AG04450 (cell line): ENCODE measurements at regions not wholly inside any gene's neighbourhood (a gene's known extent, or its start where the extent isn't known, plus 50 kb on each side); places are given as distances from the start of the nearest gene placed in this dataset.
"Not testable (repeated sequence)": the region's sequence is repeated elsewhere in the genome, so short reads cannot be mapped to it uniquely, and the experiment has no call there.

Experiments used
- CTCF ChIA-PET: fragments of 300-600, 350-600 bp; formaldehyde crosslinking; extraction: SDS; loops from one replicate; lab custom pipeline; 2022; ENCODE audit warnings: antibody characterized with exemption, inconsistent platforms; lab: Charles Lee
- POLR2A ChIA-PET: fragments of 350-600 bp; formaldehyde crosslinking; extraction: SDS; loops from one replicate; lab custom pipeline; 2021; ENCODE audit warnings: antibody characterized with exemption, inconsistent platforms; lab: Yijun Ruan, JAX
- DNase-seq: peaks from one replicate; pipeline ENCODE4 v3.0.0-alpha.2; 2011; ENCODE audit warnings: low read depth, low spot score
- H3K27ac ChIP-seq: one replicate; pipeline ENCODE4 v1.5.1; 2012; ENCODE audit warnings: low read depth, low read length, control low read depth
- H3K27me3 ChIP-seq: one replicate; pipeline ENCODE4 v1.6.0; 2012; ENCODE audit warnings: low read length; ENCODE audit not compliant: control insufficient read depth, insufficient read depth
- H3K4me3 ChIP-seq: 2 replicates; pipeline ENCODE4 v1.5.1; 2011; ENCODE audit warnings: mild to moderate bottlenecking, low read depth, low read length, control low read depth
- H3K9me3 ChIP-seq: 2 replicates; pipeline ENCODE4 v1.5.1; 2012; ENCODE audit warnings: low read length; ENCODE audit not compliant: control insufficient read depth, insufficient read depth
- TF ChIP-seq, protein P1 (sequence below): IDR thresholded peaks from 2 replicates; pipeline ENCODE4 v1.5.1; 2011; ENCODE audit warnings: low read depth, low read length, control low read depth, inconsistent platforms

DNA sequence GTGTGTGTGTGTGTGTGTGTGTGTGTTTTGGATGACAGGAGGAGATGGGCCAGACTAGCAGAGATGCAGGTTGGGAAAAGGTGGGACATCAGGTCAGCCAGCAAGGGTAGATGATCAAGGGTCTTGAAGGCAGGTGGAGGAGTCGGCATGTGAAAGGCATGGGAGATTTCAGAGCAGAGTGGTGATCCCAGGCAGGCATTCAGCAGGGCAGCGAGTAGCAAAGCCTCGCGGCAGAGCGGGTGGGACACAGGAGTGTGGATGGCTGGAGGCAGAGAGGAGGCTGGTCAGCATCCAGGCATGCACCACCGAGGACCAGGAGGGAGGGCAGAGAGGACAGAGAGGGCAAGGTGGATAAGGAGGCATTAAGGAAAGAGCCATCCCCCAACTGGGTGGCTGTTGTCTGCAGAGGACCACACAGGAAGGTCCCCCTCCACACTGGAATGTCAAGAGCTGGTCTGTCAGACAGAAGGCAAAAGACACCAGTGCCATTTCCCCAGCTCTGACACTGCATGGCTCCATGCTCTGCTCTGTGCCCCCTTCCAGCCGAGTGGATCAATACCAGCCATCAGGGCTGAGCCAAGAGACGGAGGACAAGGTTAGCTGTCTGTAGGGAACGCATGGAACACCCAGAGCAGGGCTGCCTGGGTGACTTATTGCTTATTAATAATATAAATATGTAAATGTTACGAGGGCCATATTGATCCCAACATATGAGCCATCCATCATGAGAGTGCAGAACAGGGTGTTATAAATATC is 74.8 kb upstream of the RPL38 start:
- ChIA-PET CTCF (no interaction called here), POLR2A (no interaction called here)
- H3K9me3 ChIP-seq: peaks cover 3% of the 10 kb centered on the region
- H3K27me3 ChIP-seq: no peaks in the 10 kb centered on the region
- TF ChIP-seq, protein P1, sequence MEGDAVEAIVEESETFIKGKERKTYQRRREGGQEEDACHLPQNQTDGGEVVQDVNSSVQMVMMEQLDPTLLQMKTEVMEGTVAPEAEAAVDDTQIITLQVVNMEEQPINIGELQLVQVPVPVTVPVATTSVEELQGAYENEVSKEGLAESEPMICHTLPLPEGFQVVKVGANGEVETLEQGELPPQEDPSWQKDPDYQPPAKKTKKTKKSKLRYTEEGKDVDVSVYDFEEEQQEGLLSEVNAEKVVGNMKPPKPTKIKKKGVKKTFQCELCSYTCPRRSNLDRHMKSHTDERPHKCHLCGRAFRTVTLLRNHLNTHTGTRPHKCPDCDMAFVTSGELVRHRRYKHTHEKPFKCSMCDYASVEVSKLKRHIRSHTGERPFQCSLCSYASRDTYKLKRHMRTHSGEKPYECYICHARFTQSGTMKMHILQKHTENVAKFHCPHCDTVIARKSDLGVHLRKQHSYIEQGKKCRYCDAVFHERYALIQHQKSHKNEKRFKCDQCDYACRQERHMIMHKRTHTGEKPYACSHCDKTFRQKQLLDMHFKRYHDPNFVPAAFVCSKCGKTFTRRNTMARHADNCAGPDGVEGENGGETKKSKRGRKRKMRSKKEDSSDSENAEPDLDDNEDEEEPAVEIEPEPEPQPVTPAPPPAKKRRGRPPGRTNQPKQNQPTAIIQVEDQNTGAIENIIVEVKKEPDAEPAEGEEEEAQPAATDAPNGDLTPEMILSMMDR: no peak
- DNase-seq: no peak
- H3K27ac ChIP-seq: no peak overlapping the region
- no peak overlapping the region for H3K4me3 ChIP-seq

DNA sequence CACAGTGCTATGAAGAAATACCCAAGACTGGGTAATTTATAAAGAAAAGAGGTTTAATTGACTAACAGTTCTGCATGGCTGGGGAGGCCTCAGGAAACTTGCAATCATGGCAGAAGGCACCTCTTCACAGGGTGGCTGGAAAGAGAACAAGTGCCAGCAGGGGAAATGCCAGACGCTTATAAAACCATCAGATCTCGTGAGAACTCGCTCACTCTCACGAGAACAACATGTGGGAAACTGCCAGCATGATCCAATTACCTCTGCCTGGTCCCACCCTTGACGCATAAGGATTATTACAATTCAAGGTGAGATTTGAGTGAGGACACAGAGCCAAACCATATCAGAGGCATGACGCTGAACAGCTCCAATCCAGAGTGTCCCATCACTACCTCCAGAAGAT is 73.7 kb upstream of the RPL38 start:
- H3K27ac ChIP-seq, CTCF ChIA-PET, H3K9me3 ChIP-seq, DNase-seq, POLR2A ChIA-PET, H3K4me3 ChIP-seq, H3K27me3 ChIP-seq: not testable (repeated sequence)

DNA sequence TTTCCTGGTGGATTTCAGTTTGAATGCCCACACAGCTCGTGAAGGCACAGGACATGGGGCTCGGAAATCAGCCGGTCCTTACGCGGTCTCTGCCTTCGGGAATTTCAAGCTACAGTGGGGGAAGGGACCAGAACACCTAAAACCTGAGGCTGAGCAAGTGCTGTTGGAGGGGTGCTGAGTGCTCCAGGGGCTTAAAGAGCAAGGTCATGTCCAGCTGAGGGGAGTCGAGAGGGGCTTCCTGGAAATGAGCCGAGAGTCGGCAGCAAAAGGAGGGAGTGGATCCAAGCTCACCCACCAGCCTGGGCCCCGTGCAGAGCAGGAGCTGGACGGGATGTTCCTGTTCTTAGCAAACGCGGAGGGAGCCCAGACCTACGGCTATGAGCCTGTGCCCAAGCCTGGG is 73.2 kb upstream of the RPL38 start:
- TF ChIP-seq, protein P1: no peak
- no peak overlapping the region for H3K27ac ChIP-seq
- no peaks in the 10 kb centered on the region for H3K27me3 ChIP-seq
- H3K4me3 ChIP-seq: no peak overlapping the region
- H3K9me3 ChIP-seq: peaks cover 6% of the 10 kb centered on the region
- CTCF ChIA-PET: no interaction called here
- DNase-seq: no peak
- POLR2A ChIA-PET: no interaction called here

DNA sequence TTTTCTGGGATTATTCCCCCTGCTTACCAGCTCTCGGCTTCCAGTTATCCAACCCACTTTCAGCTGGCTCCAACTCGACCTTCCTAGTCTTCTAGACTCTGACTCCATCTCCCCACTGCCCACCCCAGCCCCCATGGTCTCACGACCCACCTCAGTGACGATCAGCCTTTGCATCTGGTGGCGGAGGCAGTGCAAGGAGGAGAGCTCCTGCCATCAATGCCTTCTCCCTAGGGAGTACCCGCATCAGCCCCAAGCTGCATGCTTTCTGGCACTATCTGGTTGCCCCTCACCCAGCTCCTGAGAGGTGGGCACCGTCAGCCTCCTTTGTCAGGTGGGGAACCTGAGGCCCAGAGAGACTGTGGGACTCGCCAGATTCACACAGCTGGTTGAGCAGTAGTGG is 72.6 kb upstream of the RPL38 start:
- ChIA-PET CTCF (no interaction called here), POLR2A (no interaction called here)
- peaks cover 6% of the 10 kb centered on the region for H3K9me3 ChIP-seq
- DNase-seq: no peak
- no peak overlapping the region for H3K4me3 ChIP-seq
- no peak overlapping the region for H3K27ac ChIP-seq
- TF ChIP-seq, protein P1: no peak
- H3K27me3 ChIP-seq: no peaks in the 10 kb centered on the region

DNA sequence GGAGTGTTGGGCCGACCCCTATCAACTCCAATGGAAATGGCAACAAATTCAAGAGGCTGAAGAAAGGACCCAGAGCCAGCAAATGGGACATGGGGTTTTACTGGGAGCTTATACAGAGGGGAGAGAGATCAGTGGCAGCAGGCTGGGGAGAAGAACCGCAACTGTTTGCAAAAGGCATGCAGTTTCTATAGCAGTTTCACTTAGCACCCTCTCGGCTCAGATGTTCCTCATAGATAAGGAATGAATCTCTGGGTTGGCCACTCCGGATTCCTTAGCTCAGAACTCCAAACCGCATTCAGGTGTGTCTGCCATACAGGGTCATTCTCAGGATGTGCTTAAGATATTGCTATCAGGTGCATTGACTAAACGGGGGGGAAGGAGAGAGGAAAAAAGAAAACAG is 71.1 kb upstream of the RPL38 start:
- TF ChIP-seq, protein P1: no peak
- CTCF ChIA-PET: interaction anchor here (0.9 kb wide), 1 partner anchor 18 kb away, joined by 4 read pairs; no protein-coding TSS in a partner anchor

More for the DNA sequence above, 71.1 kb upstream of the RPL38 start:
- no peak overlapping the region for H3K27ac ChIP-seq
- no peak overlapping the region for H3K4me3 ChIP-seq
- no peaks in the 10 kb centered on the region for H3K27me3 ChIP-seq
- POLR2A ChIA-PET: no interaction called here
- no peak for DNase-seq
- H3K9me3 ChIP-seq: peaks cover 6% of the 10 kb centered on the region
